Natural killer cell treated with Interleukin-12 subunit alpha and Interleukin-12 subunit beta and Interleukin-15 and Interleukin-18, amount 100 ng/mL, for 72 hours (primary cell): ENCODE measurements at regions not wholly inside any gene's neighbourhood (a gene's known extent, or its start where the extent isn't known, plus 50 kb on each side); places are given as distances from the start of the nearest gene placed in this dataset.

Source experiments
- ATAC-seq, 2 donors: fragments of 150-1000 bp; cut with Tn5 transposase in 1 of 2; sonication (Bioruptor Pico), chemical (Tn5 transposase) in 1 of 2; 2 replicates each; pipeline ENCODE4 v1.10.0; 2021
- DNase-seq: peaks from one replicate; pipeline ENCODE4 v3.0.0; 2022; ENCODE audit warnings: low spot score
- H3K27ac Mint-ChIP-seq, 2 donors: 1 replicate in 1 of 2; 2 replicates in 1 of 2; pipeline ENCODE4 v1.8.0; 2022; ENCODE audit warnings: mixed read lengths in 2 of 2, mild to moderate bottlenecking in 1 of 2, moderate library complexity in 1 of 2
- H3K27me3 Mint-ChIP-seq, 2 donors: 1 replicate in 1 of 2; 2 replicates in 1 of 2; pipeline ENCODE4 v1.8.0; 2022; ENCODE audit warnings: mixed read lengths in 2 of 2
- H3K36me3 Mint-ChIP-seq: one replicate; pipeline ENCODE4 v1.8.0; 2022; ENCODE audit warnings: mixed read lengths
- H3K4me1 Mint-ChIP-seq, 2 donors: 1 replicate in 1 of 2; 2 replicates in 1 of 2; pipeline ENCODE4 v1.8.0; 2022; ENCODE audit warnings: low read depth in 2 of 2, mixed read lengths in 2 of 2, mild to moderate bottlenecking in 1 of 2
- H3K4me3 Mint-ChIP-seq: one replicate; pipeline ENCODE4 v1.8.0; 2022; ENCODE audit warnings: mixed read lengths
- H3K9me3 Mint-ChIP-seq: 2 replicates; pipeline ENCODE4 v1.8.0; 2022; ENCODE audit warnings: mixed read lengths

DNA sequence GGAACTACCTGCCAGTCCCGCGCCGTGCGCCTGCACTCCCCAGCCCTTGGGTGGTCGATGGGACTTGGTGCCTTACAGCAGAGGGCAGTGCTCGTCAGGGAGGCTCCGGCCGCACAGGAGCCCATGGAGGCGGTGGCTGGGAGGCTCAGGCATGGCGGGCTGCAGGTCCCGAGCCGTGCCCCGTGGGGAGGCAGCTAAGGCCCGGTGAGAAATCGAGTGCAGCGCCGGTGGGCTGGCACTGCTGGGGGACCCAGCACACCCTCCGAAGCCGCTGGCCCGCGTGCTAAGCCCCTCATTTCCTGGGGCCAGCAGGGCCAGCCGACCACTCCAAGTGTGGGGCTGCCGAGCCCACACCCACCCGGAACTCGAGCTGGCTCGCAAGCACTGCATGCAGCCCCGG, 580.2 kb downstream of the ZIC1 start:
- H3K27me3 Mint-ChIP-seq: no peaks in the 10 kb centered on the region
- no peak overlapping the region for H3K4me3 Mint-ChIP-seq
- no peaks in the 10 kb centered on the region for H3K9me3 Mint-ChIP-seq
- no peak overlapping the region for H3K27ac Mint-ChIP-seq
- DNase-seq (no peak), ATAC-seq (no peak)
- no peaks in the 10 kb centered on the region for H3K4me1 Mint-ChIP-seq
- no peaks in the 10 kb centered on the region for H3K36me3 Mint-ChIP-seq

DNA sequence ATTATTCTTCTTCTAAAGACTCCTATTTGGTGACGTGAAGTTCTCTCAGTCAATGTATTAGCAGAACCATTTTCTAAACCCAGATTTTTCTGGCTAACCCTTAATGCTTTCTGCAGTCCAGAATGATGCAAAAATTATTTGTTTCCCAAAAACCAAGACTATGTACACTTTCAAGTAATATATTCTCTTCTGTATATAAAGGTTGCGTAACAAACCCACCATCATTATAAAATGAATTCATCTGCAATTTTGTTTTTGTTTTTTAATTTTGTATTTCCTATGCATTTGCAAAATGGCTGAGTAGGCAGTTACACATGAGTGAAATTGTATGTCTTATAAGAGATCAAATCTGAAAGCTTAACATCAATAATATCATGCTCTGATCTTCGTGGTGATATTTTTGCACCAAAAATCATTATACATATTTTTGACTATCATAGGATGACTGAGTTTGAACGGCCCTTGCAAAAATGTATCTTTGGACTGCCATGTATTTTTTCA, 593.6 kb downstream of the ZIC1 start:
- H3K9me3 Mint-ChIP-seq: peaks cover 5% of the 10 kb centered on the region
- no peaks in the 10 kb centered on the region for H3K4me1 Mint-ChIP-seq
- peaks cover 4% of the 10 kb centered on the region for H3K36me3 Mint-ChIP-seq
- H3K27me3 Mint-ChIP-seq: no peaks in the 10 kb centered on the region
- H3K27ac Mint-ChIP-seq: no peak overlapping the region
- DNase-seq (no peak), ATAC-seq (no peak)
- no peak overlapping the region for H3K4me3 Mint-ChIP-seq

DNA sequence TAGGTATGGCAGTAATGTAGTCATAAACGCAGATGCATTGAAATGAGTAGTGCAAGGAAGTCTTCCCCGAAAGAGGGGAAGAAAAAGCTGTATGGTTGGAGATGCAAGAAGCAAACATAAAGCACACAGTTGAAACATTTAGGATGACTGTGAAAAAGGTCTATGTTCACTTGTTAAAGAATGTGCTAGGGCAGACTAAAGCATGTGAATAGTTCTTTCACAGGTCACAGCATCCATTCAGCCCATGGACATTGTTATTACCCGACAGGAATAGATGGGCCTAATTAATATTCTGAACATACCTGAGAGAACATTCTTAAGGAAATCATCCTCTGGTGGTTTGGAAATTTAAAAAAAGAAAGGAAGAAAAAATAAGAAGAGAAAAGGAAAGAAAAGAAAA, 595.2 kb downstream of the ZIC1 start:
- Mint-ChIP-seq H3K4me3 (no peak overlapping the region), H3K27me3 (no peaks in the 10 kb centered on the region), H3K4me1 (no peaks in the 10 kb centered on the region), H3K27ac (no peak overlapping the region), H3K9me3 (peaks cover 5% of the 10 kb centered on the region), H3K36me3 (peaks cover 4% of the 10 kb centered on the region)
- DNase-seq: no peak
- ATAC-seq: no peak

DNA sequence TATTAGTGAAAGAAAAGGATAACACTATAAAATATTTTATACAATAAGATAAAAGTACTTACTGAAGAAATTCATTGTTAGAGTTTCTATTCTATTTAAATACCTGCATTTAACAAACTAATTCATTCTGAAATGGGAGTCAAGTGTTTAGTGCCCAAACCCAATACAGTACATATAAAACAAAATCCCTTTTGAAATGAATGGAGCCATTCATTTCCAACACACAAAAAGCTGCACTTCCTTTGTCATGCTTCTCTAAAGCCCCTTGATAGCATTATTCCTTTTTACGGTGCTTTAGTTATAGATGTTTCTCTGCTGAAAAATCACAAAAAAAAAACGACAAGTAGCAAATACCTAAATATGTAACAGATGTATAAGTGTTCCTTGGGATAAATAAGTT, 596.3 kb downstream of the ZIC1 start:
- no peaks in the 10 kb centered on the region for H3K27me3 Mint-ChIP-seq
- no peaks in the 10 kb centered on the region for H3K4me1 Mint-ChIP-seq

DNA sequence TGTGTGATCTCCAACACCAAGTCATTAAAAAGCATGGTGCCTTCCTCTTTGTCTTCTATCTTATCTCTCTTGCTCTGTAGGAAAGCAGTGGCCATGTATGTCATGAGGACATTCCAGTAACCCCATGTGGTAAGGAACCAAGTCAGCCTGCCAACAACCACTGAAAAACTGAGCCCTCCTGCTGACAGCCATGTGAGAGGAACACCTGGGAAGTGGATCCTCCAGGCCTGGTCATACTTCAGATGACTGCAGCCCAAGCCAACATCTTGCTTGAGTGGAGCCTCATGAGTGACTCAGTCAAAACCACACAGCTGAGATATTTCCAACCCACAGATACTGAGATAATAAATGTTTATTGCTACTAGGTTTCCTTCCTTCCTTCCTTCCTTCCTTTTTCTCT, 597.3 kb downstream of the ZIC1 start:
- DNase-seq (no peak), ATAC-seq (no peak)
- H3K4me1 Mint-ChIP-seq: no peaks in the 10 kb centered on the region
- no peaks in the 10 kb centered on the region for H3K27me3 Mint-ChIP-seq
- H3K9me3 Mint-ChIP-seq: peaks cover 10% of the 10 kb centered on the region
- no peak overlapping the region for H3K27ac Mint-ChIP-seq
- no peak overlapping the region for H3K4me3 Mint-ChIP-seq
- peaks cover 4% of the 10 kb centered on the region for H3K36me3 Mint-ChIP-seq

More for the DNA sequence above, 596.3 kb downstream of the ZIC1 start:
- no peak for ATAC-seq
- Mint-ChIP-seq H3K4me3 (no peak overlapping the region), H3K27ac (no peak overlapping the region), H3K36me3 (peaks cover 4% of the 10 kb centered on the region), H3K9me3 (peaks cover 10% of the 10 kb centered on the region)
- DNase-seq: no peak

DNA sequence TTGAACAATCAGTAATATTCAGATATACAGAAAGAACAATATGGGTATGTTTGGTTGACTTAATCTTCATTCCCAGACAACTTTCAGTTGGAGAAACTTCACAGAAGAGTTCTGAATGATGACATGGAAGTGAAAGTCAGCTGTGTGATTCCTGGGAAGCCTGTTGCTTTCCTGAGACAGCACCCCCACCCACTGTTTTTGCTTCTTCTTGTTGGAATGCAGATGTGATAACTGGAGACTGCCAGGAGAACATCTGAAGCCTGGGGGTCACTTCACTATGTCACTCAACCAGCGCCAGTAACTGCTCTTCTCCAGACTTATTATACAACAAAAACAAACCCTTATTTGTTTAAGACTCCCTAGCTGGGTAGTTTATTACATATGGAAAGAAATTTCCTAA, 599.4 kb downstream of the ZIC1 start:
- ATAC-seq (no peak), DNase-seq (no peak)
- Mint-ChIP-seq H3K4me3 (no peak overlapping the region), H3K9me3 (peaks cover 16% of the 10 kb centered on the region), H3K36me3 (peaks cover 4% of the 10 kb centered on the region), H3K27ac (no peak overlapping the region), H3K27me3 (no peaks in the 10 kb centered on the region), H3K4me1 (no peaks in the 10 kb centered on the region)

DNA sequence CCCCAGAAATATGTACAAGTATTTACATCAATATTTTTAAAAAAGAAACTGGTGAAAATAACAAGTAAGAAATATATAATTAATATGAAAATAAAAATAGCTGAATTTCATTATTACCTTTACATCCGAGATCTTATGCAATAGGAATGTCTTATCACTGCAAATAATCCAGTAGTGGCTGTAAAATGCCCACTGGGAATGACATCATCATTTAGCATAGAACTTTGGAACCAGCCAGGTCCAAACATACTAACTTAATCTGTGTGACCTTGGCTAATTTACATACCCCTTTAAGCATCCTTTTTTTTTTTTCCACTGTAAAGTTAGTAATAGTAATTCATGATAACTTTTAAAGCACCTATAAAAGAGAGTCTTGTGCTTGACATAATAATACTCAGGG, 611.7 kb downstream of the ZIC1 start:
- DNase-seq (no peak), ATAC-seq (no peak)
- H3K36me3 Mint-ChIP-seq: peaks cover 4% of the 10 kb centered on the region
- H3K27me3 Mint-ChIP-seq: no peaks in the 10 kb centered on the region
- H3K4me3 Mint-ChIP-seq: no peak overlapping the region
- no peaks in the 10 kb centered on the region for H3K4me1 Mint-ChIP-seq
- H3K27ac Mint-ChIP-seq: no peak overlapping the region
- H3K9me3 Mint-ChIP-seq: peaks cover 16% of the 10 kb centered on the region

DNA sequence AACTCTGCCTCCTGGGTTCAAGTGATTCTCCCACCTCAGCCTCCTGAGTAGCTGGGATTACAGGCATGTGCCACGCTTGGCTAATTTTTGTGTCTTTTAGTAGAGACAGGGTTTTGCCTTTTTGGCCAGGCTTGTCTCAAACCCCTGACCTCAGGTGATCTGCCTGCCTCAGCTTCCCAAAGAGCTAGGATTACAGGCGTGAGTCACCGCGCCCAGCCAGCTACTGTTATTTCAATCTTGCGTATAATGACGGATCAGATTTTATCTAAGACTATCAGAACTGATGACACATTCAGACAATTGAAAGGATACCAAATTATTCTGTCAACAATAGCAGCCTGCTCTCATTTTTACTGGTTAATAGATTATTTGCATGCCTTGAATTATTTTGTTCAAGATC, 612.2 kb downstream of the ZIC1 start:
- peaks cover 22% of the 10 kb centered on the region for H3K9me3 Mint-ChIP-seq

DNA sequence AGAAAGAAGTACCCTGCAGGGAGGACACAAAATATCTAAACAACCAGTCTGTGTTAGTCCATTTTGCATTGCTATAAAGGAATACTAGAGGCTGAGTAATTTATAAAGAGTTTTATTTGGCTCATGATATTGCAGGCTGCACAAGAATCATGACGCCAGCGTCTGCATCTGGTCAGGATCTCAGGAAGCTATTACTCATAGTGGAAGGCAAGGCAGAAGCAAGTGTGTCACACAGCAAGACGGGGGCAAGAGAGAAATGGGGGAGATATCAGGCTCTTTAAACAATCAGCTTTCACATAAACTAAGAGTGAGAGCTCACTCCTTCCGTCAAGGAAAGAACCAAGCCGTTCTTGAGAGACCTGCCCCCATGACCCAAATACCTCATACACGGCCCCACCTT, 614.8 kb downstream of the ZIC1 start:
- DNase-seq: no peak
- H3K9me3 Mint-ChIP-seq: peaks cover 22% of the 10 kb centered on the region

More for the DNA sequence above, 612.2 kb downstream of the ZIC1 start:
- H3K4me3 Mint-ChIP-seq: no peak overlapping the region
- no peaks in the 10 kb centered on the region for H3K27me3 Mint-ChIP-seq
- peaks cover 4% of the 10 kb centered on the region for H3K36me3 Mint-ChIP-seq
- DNase-seq (no peak), ATAC-seq (no peak)
- H3K4me1 Mint-ChIP-seq: no peaks in the 10 kb centered on the region
- no peak overlapping the region for H3K27ac Mint-ChIP-seq

DNA sequence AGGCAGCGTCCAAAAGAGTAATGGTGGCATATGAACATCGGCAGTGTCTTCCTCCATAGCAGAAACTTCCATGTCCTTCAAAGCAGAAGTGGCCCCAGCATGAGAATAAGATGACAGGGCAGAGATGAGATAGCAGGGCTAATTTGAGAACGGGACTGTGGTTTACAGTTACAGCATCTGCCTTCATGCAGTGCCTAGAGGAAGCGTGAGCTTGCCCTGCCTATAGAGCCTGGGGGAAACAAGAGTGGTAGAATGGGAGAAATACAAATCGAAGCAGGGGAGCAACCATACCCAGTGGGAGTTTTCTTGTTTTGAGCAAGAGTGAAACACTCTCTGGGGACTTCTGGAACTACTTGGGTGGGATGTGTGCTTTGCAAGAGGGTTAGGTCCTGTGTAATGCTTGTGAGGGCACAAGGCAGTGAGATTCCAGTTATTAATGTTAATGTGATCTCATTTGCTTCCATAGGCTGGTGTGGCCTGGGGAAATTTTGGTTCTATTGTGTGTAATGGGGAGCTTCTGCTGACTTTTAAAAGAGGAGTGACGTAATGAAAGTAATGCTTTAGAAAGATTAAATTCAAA, 616.9 kb downstream of the ZIC1 start:
- ATAC-seq: no peak
- Mint-ChIP-seq H3K27ac (no peak overlapping the region), H3K4me1 (no peaks in the 10 kb centered on the region), H3K4me3 (no peak overlapping the region), H3K27me3 (no peaks in the 10 kb centered on the region), H3K9me3 (peaks cover 17% of the 10 kb centered on the region), H3K36me3 (peaks cover 4% of the 10 kb centered on the region)
- DNase-seq: no peak

More for the DNA sequence above, 614.8 kb downstream of the ZIC1 start:
- no peak overlapping the region for H3K4me3 Mint-ChIP-seq
- H3K4me1 Mint-ChIP-seq: no peaks in the 10 kb centered on the region
- H3K27me3 Mint-ChIP-seq: no peaks in the 10 kb centered on the region
- peaks cover 4% of the 10 kb centered on the region for H3K36me3 Mint-ChIP-seq
- no peak for ATAC-seq
- no peak overlapping the region for H3K27ac Mint-ChIP-seq

DNA sequence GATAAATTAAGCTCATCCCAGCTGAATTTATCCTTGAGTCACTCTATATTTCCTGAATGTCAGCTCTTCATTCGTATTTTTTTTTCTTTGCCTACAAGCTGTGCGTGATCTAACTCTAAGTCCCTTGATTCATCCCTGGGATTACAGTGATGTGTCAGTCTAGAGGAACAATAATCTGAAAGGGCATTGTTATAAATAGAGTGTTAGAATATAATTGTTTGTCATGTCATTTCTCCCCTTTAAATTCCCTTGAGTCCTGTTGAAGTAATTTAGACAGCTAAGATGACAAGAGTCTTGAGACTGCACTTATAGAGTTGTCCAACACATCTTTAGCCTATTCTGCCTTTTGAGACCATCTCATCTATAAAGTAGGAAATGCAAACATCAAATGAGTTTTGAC, 621.8 kb downstream of the ZIC1 start:
- Mint-ChIP-seq H3K36me3 (no peaks in the 10 kb centered on the region), H3K4me3 (no peak overlapping the region), H3K9me3 (peaks cover 8% of the 10 kb centered on the region), H3K4me1 (no peaks in the 10 kb centered on the region), H3K27ac (no peak overlapping the region), H3K27me3 (no peaks in the 10 kb centered on the region)
- DNase-seq: no peak
- ATAC-seq: no peak

DNA sequence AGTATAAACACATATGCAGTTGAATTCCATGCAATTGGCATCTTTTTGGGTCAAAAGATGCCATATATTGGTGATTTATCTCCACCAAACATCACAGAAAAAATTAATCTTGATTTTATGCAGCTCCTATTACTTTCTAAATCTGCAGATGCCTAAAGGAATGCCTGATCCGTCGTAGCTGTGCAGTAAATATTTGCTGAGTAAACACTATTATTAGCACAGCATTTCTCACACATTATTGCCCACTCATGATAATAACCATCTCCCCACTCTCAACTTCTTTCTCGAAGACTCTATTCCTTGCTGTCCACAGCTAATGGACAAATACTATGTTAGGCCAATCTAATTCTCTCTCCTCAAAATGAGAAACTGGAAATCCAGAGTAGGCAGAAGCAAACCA, 625.2 kb downstream of the ZIC1 start:
- no peak for ATAC-seq
- peaks cover 8% of the 10 kb centered on the region for H3K9me3 Mint-ChIP-seq
- H3K27me3 Mint-ChIP-seq: no peaks in the 10 kb centered on the region
- H3K4me3 Mint-ChIP-seq: no peak overlapping the region
- H3K36me3 Mint-ChIP-seq: no peaks in the 10 kb centered on the region
- no peak for DNase-seq
- no peak overlapping the region for H3K27ac Mint-ChIP-seq
- H3K4me1 Mint-ChIP-seq: no peaks in the 10 kb centered on the region

DNA sequence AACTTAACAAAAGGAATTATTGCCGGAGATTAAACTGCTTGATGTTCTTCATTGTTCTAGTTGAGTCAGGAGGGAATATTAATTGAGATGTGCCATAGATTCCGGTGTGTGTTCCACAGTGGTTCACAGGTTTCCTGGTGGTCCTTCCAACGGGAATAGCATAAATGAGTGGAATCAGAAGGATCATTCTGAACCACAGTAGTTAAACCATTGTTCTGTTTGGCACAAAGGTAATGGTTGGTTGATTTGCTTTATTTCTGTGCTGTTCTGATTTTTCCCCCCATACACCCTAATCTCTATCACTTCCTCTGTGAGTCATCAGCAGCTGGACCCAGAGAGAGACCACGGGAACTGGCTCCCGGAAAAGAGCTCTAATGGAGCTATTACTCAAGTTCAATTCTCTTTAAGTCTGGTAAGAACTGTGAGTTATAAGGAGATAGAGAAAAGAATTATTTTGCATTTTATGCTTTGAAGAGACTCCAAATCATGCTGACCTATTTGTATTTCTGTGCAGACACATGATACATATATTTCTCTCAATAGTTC, 627.2 kb downstream of the ZIC1 start:
- Mint-ChIP-seq H3K4me3 (no peak overlapping the region), H3K27ac (no peak overlapping the region), H3K9me3 (peaks cover 8% of the 10 kb centered on the region), H3K27me3 (no peaks in the 10 kb centered on the region), H3K36me3 (no peaks in the 10 kb centered on the region), H3K4me1 (no peaks in the 10 kb centered on the region)
- DNase-seq (no peak), ATAC-seq (no peak)

DNA sequence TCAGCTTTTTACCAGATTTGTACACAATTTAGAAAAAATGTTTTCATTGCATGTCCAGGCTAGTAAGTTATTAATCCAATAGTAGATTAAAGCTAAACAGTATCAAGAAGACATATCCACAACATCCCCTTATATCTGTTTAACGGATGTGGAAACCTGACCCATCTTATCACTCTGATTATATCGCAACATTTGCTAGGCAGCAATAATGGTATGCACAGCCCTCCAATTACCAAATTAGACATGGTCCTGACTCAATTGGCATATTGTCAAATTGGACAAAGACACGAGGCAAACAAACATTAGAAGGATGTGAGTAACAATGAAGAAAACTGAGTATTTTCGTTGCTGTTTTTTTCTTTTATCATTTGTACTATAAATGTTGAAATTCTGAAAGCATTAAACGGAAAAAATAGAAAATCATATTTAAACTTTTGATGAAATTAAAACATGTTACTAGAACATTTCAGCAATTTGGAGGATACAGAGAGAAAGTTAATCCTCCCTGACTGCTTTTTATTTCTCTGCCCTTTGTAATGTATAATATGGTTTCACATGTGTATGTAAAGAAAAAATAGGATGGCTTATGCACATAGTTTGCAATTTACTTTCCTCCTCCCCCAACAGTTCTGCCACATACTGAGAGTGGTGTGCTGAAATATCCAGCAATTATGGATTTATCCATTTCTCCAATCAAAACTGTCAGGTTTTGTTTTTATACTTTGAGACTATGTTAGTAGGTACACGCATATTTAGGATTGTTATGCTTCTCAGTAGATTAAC, 633.7 kb downstream of the ZIC1 start:
- H3K4me3 Mint-ChIP-seq: no peak overlapping the region
- no peaks in the 10 kb centered on the region for H3K36me3 Mint-ChIP-seq
- peaks cover 3% of the 10 kb centered on the region for H3K9me3 Mint-ChIP-seq
- H3K4me1 Mint-ChIP-seq: no peaks in the 10 kb centered on the region
- H3K27ac Mint-ChIP-seq: no peak overlapping the region
- DNase-seq (no peak), ATAC-seq (no peak)
- H3K27me3 Mint-ChIP-seq: no peaks in the 10 kb centered on the region
